H1 (cell line): ENCODE measurements at regions not wholly inside any gene's neighbourhood (a gene's known extent, or its start where the extent isn't known, plus 50 kb on each side); places are given as distances from the start of the nearest gene placed in this dataset.

Experiments
- CTCF ChIA-PET: fragments of 300-600 bp; sonication (Branson Sonifier 250); formaldehyde crosslinking; loops from one replicate; lab custom pipeline; 2021; ENCODE audit not compliant: partially characterized antibody; lab: Charles Lee
- POLR2A ChIA-PET: fragments of 300-600 bp; sonication (Branson Sonifier 250); formaldehyde crosslinking; loops from one replicate; lab custom pipeline; 2021; ENCODE audit warnings: inconsistent platforms; ENCODE audit not compliant: partially characterized antibody; lab: Charles Lee
- DNase-seq, 2 experiments: peaks; one replicate each; pipeline versions ENCODE4 v3.0.0 to v3.0.0-alpha.2; 2010 to 2022; ENCODE audit warnings: low spot score in 2 of 2, low read depth in 1 of 2, mixed read lengths in 1 of 2
- FAIRE-seq: peaks from 2 replicates; lab custom pipeline; 2011; peaks lifted over from hg19 to GRCh38; lab: Jason Lieb, UNC
- H2AFZ ChIP-seq: 2 replicates; pipeline ENCODE4 v1.8.1; 2012; ENCODE audit warnings: low read length, inconsistent platforms
- H2AK5ac ChIP-seq: 2 replicates; pipeline ENCODE4 v1.6.1; 2013; ENCODE audit warnings: low read depth, low read length
- H2BK120ac ChIP-seq: replicated peaks from 2 replicates; pipeline ENCODE3; 2013; ENCODE audit warnings: low read depth, low read length, inconsistent platforms
- H2BK12ac ChIP-seq: 2 replicates; pipeline ENCODE4 v1.6.1; 2013; ENCODE audit warnings: low read depth, low read length
- H2BK15ac ChIP-seq: 2 replicates; pipeline ENCODE4 v1.6.1; 2013; ENCODE audit warnings: low read length
- H2BK20ac ChIP-seq: 2 replicates; pipeline ENCODE4 v1.6.1; 2013; ENCODE audit warnings: low read length
- H2BK5ac ChIP-seq: 2 replicates; pipeline ENCODE4 v1.6.1; 2013; ENCODE audit warnings: low read depth, low read length
- H3K14ac ChIP-seq: 2 replicates; pipeline ENCODE4 v1.6.1; 2013; ENCODE audit warnings: inconsistent platforms; ENCODE audit not compliant: insufficient read length
- H3K18ac ChIP-seq: 2 replicates; pipeline ENCODE4 v1.6.1; 2013; ENCODE audit warnings: low read length; ENCODE audit errors: extremely low read depth
- H3K23ac ChIP-seq: 2 replicates; pipeline ENCODE4 v1.6.1; 2013; ENCODE audit warnings: inconsistent platforms; ENCODE audit not compliant: insufficient read length
- H3K23me2 ChIP-seq: 2 replicates; pipeline ENCODE4 v1.6.1; 2013; ENCODE audit warnings: low read depth, low read length
- H3K27ac ChIP-seq: 2 replicates; pipeline ENCODE4 v1.6.1; 2011; ENCODE audit warnings: low read depth, low read length, inconsistent platforms
- H3K27me3 ChIP-seq, 4 experiments: replicated peaks in 1 of 4; 1 replicate in 1 of 4; 2 replicates in 3 of 4; pipeline versions ENCODE4 v1.6.1 to v1.8.1; 2011 to 2013; ENCODE audit warnings: low read length in 3 of 4, mild to moderate bottlenecking in 3 of 4, inconsistent platforms in 2 of 4, mixed read lengths in 2 of 4, moderate library complexity in 1 of 4; ENCODE audit not compliant: control insufficient read depth in 3 of 4, insufficient read depth in 3 of 4; ENCODE audit errors: extremely low read depth in 1 of 4
- H3K36me3 ChIP-seq, 4 experiments: 2 replicates each; pipeline versions ENCODE4 v1.6.1 to v1.8.1; 2011 to 2013; ENCODE audit warnings: mild to moderate bottlenecking in 4 of 4, low read length in 3 of 4, moderate library complexity in 2 of 4, control low read depth in 1 of 4, inconsistent platforms in 1 of 4; ENCODE audit not compliant: insufficient read depth in 4 of 4, control insufficient read depth in 2 of 4
- H3K4ac ChIP-seq: replicated peaks from 2 replicates; pipeline ENCODE3; 2013; ENCODE audit warnings: low read length, low read depth, mixed read lengths, inconsistent platforms; ENCODE audit not compliant: insufficient read length
- H3K4me1 ChIP-seq, 4 experiments: replicated peaks in 1 of 4; 1 replicate in 1 of 4; 2 replicates in 3 of 4; pipeline versions ENCODE4 v1.6.1 to v1.8.1; 2011 to 2013; ENCODE audit warnings: low read length in 3 of 4, inconsistent platforms in 2 of 4, mixed read lengths in 1 of 4; ENCODE audit not compliant: insufficient read depth in 4 of 4, control insufficient read depth in 3 of 4
- H3K4me2 ChIP-seq, 2 experiments: 2 replicates each; pipeline versions ENCODE4 v1.6.1 to v1.8.1; 2011 to 2013; ENCODE audit warnings: low read depth in 2 of 2, low read length in 2 of 2, control low read depth in 1 of 2, inconsistent platforms in 1 of 2, mild to moderate bottlenecking in 1 of 2; ENCODE audit not compliant: insufficient read depth in 1 of 2
- H3K4me3 ChIP-seq, 4 experiments: fragments of 200-600, 300-600 bp in 1 of 4; sonication (generic), shearing (Covaris generic), sonication (Bioruptor Twin) in 1 of 4; 2 replicates each; pipeline versions ENCODE4 v1.5.1 to v1.8.1; 2011 to 2016; ENCODE audit warnings: low read length in 4 of 4, low read depth in 3 of 4, control low read depth in 2 of 4, inconsistent platforms in 2 of 4, mild to moderate bottlenecking in 2 of 4, mixed read lengths in 1 of 4, moderate library complexity in 1 of 4; ENCODE audit not compliant: insufficient read depth in 2 of 4; ENCODE audit errors: extremely low read depth in 1 of 4
- H3K56ac ChIP-seq: replicated peaks from 2 replicates; pipeline ENCODE3; 2013; ENCODE audit warnings: low read depth, mild to moderate bottlenecking, mixed read lengths, low read length, inconsistent platforms; ENCODE audit not compliant: insufficient read length
- H3K79me1 ChIP-seq: 2 replicates; pipeline ENCODE4 v1.6.1; 2013; ENCODE audit warnings: low read depth, low read length, control low read depth
- H3K79me2 ChIP-seq, 2 experiments: 2 replicates each; pipeline versions ENCODE4 v1.6.1 to v1.8.1; 2012 to 2013; ENCODE audit warnings: low read length in 2 of 2, mild to moderate bottlenecking in 2 of 2, inconsistent platforms in 1 of 2; ENCODE audit not compliant: insufficient read depth in 2 of 2, control insufficient read depth in 1 of 2
- H3K9ac ChIP-seq, 4 experiments: replicated peaks in 1 of 4; 1 replicate in 1 of 4; 2 replicates in 3 of 4; pipeline versions ENCODE4 v1.6.1 to v1.8.1; 2011 to 2013; ENCODE audit warnings: low read depth in 3 of 4, low read length in 3 of 4, control low read depth in 2 of 4, mild to moderate bottlenecking in 2 of 4, moderate library complexity in 2 of 4, inconsistent platforms in 1 of 4; ENCODE audit errors: extremely low read depth in 1 of 4
- H3K9me3 ChIP-seq, 2 experiments: 2 replicates each; pipeline versions ENCODE4 v1.6.1 to v1.8.1; 2012 to 2013; ENCODE audit warnings: mild to moderate bottlenecking in 2 of 2, moderate library complexity in 2 of 2, control low read depth in 1 of 2, inconsistent platforms in 1 of 2, low read depth in 1 of 2, low read length in 1 of 2, mixed read lengths in 1 of 2; ENCODE audit not compliant: insufficient read depth in 2 of 2
- H4K20me1 ChIP-seq, 2 experiments: replicated peaks in 1 of 2; 2 replicates each; pipeline versions ENCODE3 to v1.8.1; 2011 to 2013; ENCODE audit warnings: inconsistent platforms in 2 of 2, low read length in 2 of 2, mild to moderate bottlenecking in 1 of 2; ENCODE audit not compliant: insufficient read depth in 2 of 2, control insufficient read depth in 1 of 2
- H4K5ac ChIP-seq: 2 replicates; pipeline ENCODE4 v1.6.1; 2013; ENCODE audit warnings: low read length, low read depth, mixed read lengths, inconsistent platforms; ENCODE audit not compliant: insufficient read length
- H4K8ac ChIP-seq: 2 replicates; pipeline ENCODE4 v1.8.0; 2013; ENCODE audit warnings: mild to moderate bottlenecking, moderate library complexity, low read length, inconsistent platforms; ENCODE audit not compliant: insufficient read depth; ENCODE audit errors: extremely low read depth
- H4K91ac ChIP-seq: replicated peaks from 2 replicates; pipeline ENCODE3; 2013; ENCODE audit warnings: low read length, mixed read lengths, inconsistent platforms; ENCODE audit not compliant: insufficient read length
- BCL11A ChIP-seq, 2 experiments: IDR thresholded peaks; one replicate each; pipeline ENCODE4 v1.6.1; 2011; ENCODE audit warnings: low read depth in 2 of 2, low read length in 2 of 2, mild to moderate bottlenecking in 2 of 2
- BRCA1 ChIP-seq: IDR thresholded peaks from 2 replicates; pipeline ENCODE4 v1.6.1; 2012; ENCODE audit warnings: low read depth, low read length, improper control_type of control experiment
- HDAC2 ChIP-seq, 2 experiments: fragments of 300-600 bp in 1 of 2; sonication (generic) in 1 of 2; IDR thresholded peaks; 2 replicates each; pipeline ENCODE4 v1.6.1; 2011 to 2012; ENCODE audit warnings: low read depth in 2 of 2, low read length in 2 of 2, mild to moderate bottlenecking in 2 of 2, moderate library complexity in 2 of 2, borderline replicate concordance in 1 of 2, inconsistent platforms in 1 of 2
- NANOG ChIP-seq: IDR thresholded peaks from 2 replicates; pipeline ENCODE4 v1.6.1; 2011; ENCODE audit warnings: low read length, low read depth, mild to moderate bottlenecking, inconsistent platforms; ENCODE audit not compliant: insufficient read depth, poor library complexity, severe bottlenecking
- POLR2AphosphoS5 ChIP-seq: IDR thresholded peaks from 2 replicates; pipeline ENCODE4 v1.6.1; 2011; ENCODE audit warnings: low read depth, low read length
- POU5F1 ChIP-seq: IDR thresholded peaks from 2 replicates; pipeline ENCODE4 v1.6.1; 2011; ENCODE audit warnings: low read depth, mild to moderate bottlenecking, low read length, moderate library complexity
- RBBP5 ChIP-seq: IDR thresholded peaks from 2 replicates; pipeline ENCODE4 v1.7.1; 2012; ENCODE audit warnings: low read depth, mild to moderate bottlenecking, inconsistent platforms, low read length, moderate library complexity, borderline replicate concordance
- TAF1 ChIP-seq: IDR thresholded peaks from 2 replicates; pipeline ENCODE4 v1.6.1; 2011; ENCODE audit warnings: mild to moderate bottlenecking, low read depth, low read length
- WGBS, 2 experiments: shearing (Covaris generic) in 1 of 2; methylation state at CpG; one replicate each; pipeline versions ENCODE4 v1.1.6 to v1.1.7; 2013 to 2015; ENCODE audit warnings: low lambda C conversion rate in 2 of 2, mixed read lengths in 2 of 2, inconsistent platforms in 1 of 2, low coverage in 1 of 2, missing lambda C conversion rate in 1 of 2; ENCODE audit not compliant: insufficient replicate concordance in 2 of 2, insufficient coverage in 1 of 2, insufficient read length in 1 of 2; ENCODE audit errors: extremely low coverage in 1 of 2, missing lambda C conversion rate in 1 of 2; 5-methylcytosine and 5-hydroxymethylcytosine counted together
- TF ChIP-seq, protein P1 (sequence below): IDR thresholded peaks from 2 replicates; pipeline ENCODE4 v1.6.1; 2012; ENCODE audit warnings: inconsistent platforms
- TF ChIP-seq, protein P2 (sequence below): IDR thresholded peaks from 2 replicates; pipeline ENCODE4 v1.6.1; 2011; ENCODE audit warnings: low read length, improper control_type of control experiment
- TF ChIP-seq, protein P3 (sequence below): IDR thresholded peaks from 2 replicates; pipeline ENCODE4 v1.6.1; 2012; ENCODE audit warnings: inconsistent platforms

DNA sequence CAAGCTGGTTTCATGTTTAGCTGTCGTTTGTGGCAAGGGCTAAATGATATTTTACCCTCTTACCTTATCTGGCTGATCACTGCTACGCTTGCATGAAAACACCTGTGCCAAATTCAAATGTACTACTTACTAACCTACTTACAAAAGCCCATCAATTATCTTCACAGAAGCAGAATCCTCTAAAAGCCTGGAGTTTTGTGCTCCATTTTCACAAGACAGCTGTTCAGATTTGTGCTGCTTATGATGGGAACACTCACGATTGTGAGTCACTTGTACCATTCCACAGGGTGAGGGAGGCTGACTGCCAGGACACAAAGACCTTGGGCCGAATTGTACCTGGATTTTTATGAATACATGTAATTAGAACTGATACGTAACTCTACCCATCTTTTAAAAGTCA is 245.0 kb upstream of the NPY start:
- CTCF ChIA-PET: interaction anchor here (1.1 kb wide), 1 partner anchor 18 kb away, joined by 4 read pairs; no protein-coding TSS in a partner anchor

More for the DNA sequence above, 245.0 kb upstream of the NPY start:
- Histone ChIP-seq H3K79me1 (no peaks in the 10 kb centered on the region), H2BK20ac (no peak overlapping the region), H3K36me3 (no peaks in the 10 kb centered on the region), H2BK15ac (no peak overlapping the region), H3K18ac (no peak overlapping the region), H2AFZ (no peak overlapping the region), H3K56ac (no peak overlapping the region), H3K4me1 (peaks cover 0 to 5% (median under 1%) of the 10 kb centered on the region in 4 experiments; a peak in 1 of 7 replicates), H2BK5ac (no peak overlapping the region), H2BK12ac (no peak overlapping the region), H2AK5ac (no peak overlapping the region), H4K91ac (no peak overlapping the region), H3K27me3 (peaks cover 0 to 1% (median 0%) of the 10 kb centered on the region in 4 experiments; a peak in 1 of 7 replicates), H3K14ac (no peak overlapping the region), H2BK120ac (no peak overlapping the region), H4K20me1 (no peaks in the 10 kb centered on the region), H3K27ac (no peak overlapping the region), H3K4ac (no peak overlapping the region), H3K9me3 (no peaks in the 10 kb centered on the region), H3K4me2 (no peak overlapping the region), H3K23ac (no peak overlapping the region), H3K4me3 (no peak overlapping the region), H3K79me2 (no peaks in the 10 kb centered on the region), H4K8ac (no peak overlapping the region), H3K23me2 (no peaks in the 10 kb centered on the region), H4K5ac (no peak overlapping the region), H3K9ac (no peak overlapping the region)
- 92% methylated on average over 5 of the region's 5 CpGs; no CpG with 5 or more reads in 1 of the 2 experiments for WGBS, 2 experiments
- TF ChIP-seq RBBP5 (no peak), TAF1 (no peak), NANOG (no peak), POU5F1 (no peak), HDAC2 (IDR thresholded peaks at IDR 0.05; ENCODE audit: borderline replicate concordance in 1 of 2, low read depth in 2 of 2, low read length in 2 of 2) (no peak), BRCA1 (no peak), POLR2AphosphoS5 (no peak), BCL11A (IDR thresholded peaks at IDR 0.05; ENCODE audit: low read depth in 2 of 2, low read length in 2 of 2) (no peak)
- TF ChIP-seq, protein P1, sequence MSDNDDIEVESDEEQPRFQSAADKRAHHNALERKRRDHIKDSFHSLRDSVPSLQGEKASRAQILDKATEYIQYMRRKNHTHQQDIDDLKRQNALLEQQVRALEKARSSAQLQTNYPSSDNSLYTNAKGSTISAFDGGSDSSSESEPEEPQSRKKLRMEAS: no peak
- TF ChIP-seq, protein P2, sequence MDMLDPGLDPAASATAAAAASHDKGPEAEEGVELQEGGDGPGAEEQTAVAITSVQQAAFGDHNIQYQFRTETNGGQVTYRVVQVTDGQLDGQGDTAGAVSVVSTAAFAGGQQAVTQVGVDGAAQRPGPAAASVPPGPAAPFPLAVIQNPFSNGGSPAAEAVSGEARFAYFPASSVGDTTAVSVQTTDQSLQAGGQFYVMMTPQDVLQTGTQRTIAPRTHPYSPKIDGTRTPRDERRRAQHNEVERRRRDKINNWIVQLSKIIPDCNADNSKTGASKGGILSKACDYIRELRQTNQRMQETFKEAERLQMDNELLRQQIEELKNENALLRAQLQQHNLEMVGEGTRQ: no peak
- TF ChIP-seq, protein P3, sequence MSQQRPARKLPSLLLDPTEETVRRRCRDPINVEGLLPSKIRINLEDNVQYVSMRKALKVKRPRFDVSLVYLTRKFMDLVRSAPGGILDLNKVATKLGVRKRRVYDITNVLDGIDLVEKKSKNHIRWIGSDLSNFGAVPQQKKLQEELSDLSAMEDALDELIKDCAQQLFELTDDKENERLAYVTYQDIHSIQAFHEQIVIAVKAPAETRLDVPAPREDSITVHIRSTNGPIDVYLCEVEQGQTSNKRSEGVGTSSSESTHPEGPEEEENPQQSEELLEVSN: no peak
- POLR2A ChIA-PET: no interaction called here
- FAIRE-seq (no peak), DNase-seq (no peak)
